ENCODE measurements at regions not wholly inside any gene's neighbourhood (a gene's known extent, or its start where the extent isn't known, plus 50 kb on each side); places are given as distances from the start of the nearest gene placed in this dataset.
"Not testable (repeated sequence)": the region's sequence is repeated elsewhere in the genome, so short reads cannot be mapped to it uniquely, and the experiment has no call there.

GRCh38 chr1:229931751-229932150, 135.3 kb upstream of the GALNT2 start:
- DNase-seq: not testable (repeated sequence)

GRCh38 chr1:229935157-229935556, 131.9 kb upstream of the GALNT2 start:
- DNase-seq: not testable (repeated sequence)

GRCh38 chr1:229938551-229938950, 128.5 kb upstream of the GALNT2 start:
- no peak for DNase-seq

- DNase-seq: no peak
Observed at GRCh38 chr1:229940684-229941083, 126.4 kb upstream of the GALNT2 start.

GRCh38 chr1:229941160-229941559, 125.9 kb upstream of the GALNT2 start:
- no peak for DNase-seq

GRCh38 chr1:229941831-229942230, 125.2 kb upstream of the GALNT2 start:
- no peak for DNase-seq

GRCh38 chr1:229942501-229942900, 124.5 kb upstream of the GALNT2 start:
- no peak for DNase-seq

GRCh38 chr1:229943148-229943714, 123.8 kb upstream of the GALNT2 start:
- DNase-seq: no peak

- no peak for DNase-seq
Observed at GRCh38 chr1:229943988-229944743, 122.9 kb upstream of the GALNT2 start.

GRCh38 chr1:229945795-229946194, 121.2 kb upstream of the GALNT2 start:
- no peak for DNase-seq

GRCh38 chr1:229947968-229948367, 119.1 kb upstream of the GALNT2 start:
- DNase-seq: no peak

- no peak for DNase-seq
Observed at GRCh38 chr1:229948438-229948837, 118.6 kb upstream of the GALNT2 start.

GRCh38 chr1:229949500-229949899, 117.5 kb upstream of the GALNT2 start:
- no peak for DNase-seq

GRCh38 chr1:229950020-229950419, 117.0 kb upstream of the GALNT2 start:
- no peak for DNase-seq

- no peak for DNase-seq
Observed at GRCh38 chr1:229950908-229951307, 116.1 kb upstream of the GALNT2 start.

GRCh38 chr1:229951856-229952534, 115.0 kb upstream of the GALNT2 start:
- DNase-seq: no peak

- no peak for DNase-seq
Observed at GRCh38 chr1:229952670-229953520, 114.1 kb upstream of the GALNT2 start.

GRCh38 chr1:229953736-229954326, 113.2 kb upstream of the GALNT2 start:
- no peak for DNase-seq

- no peak for DNase-seq
Observed at GRCh38 chr1:229964281-229964680, 102.8 kb upstream of the GALNT2 start.

GRCh38 chr1:229970714-229971113, 96.3 kb upstream of the GALNT2 start:
- DNase-seq: no peak

- no peak for DNase-seq
Observed at GRCh38 chr1:229971141-229971540, 95.9 kb upstream of the GALNT2 start.

- DNase-seq: no peak
Observed at GRCh38 chr1:229972600-229973296, 94.3 kb upstream of the GALNT2 start.
